HG02678 (cell line): ENCODE measurements at regions not wholly inside any gene's neighbourhood (a gene's known extent, or its start where the extent isn't known, plus 50 kb on each side); places are given as distances from the start of the nearest gene placed in this dataset.

Experiments
- ATAC-seq: cut with Tn5 transposase; IDR thresholded peaks from one replicate; pipeline ENCODE4 v1.9.1; 2021; ENCODE audit warnings: mild to moderate bottlenecking, moderate library complexity; ENCODE audit not compliant: unreplicated experiment

- ATAC-seq, result no peak
Measured at GRCh38 chr1:58312461-58312860, 234.1 kb downstream of the OMA1 start.

DNA sequence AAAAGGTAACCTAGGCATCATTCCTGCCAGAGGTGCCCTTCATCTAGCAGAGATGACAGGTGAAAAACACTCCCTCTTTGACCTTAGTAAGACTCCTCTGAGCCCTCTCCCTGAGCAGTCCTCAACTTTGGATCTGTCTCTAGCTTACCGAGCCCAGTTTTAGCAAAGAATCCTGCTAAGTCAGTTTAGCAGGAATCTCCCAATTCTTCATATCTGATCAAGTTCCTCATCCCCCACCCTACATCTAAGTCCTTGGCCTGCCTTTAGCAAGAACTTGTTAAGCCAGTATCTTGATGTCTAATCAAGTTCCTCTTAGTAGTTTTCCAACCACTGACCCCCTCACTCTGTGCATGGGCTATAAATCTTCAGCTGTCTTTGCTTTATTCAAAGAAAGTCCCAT is 235.6 kb downstream of the OMA1 start:
- no peak for ATAC-seq

GRCh38 chr1:58310469-58310868 is 236.1 kb downstream of the OMA1 start:
- no peak for ATAC-seq

- no peak for ATAC-seq
Measured at GRCh38 chr1:58308206-58308605, 238.3 kb downstream of the OMA1 start.

GRCh38 chr1:58307431-58307830 is 239.1 kb downstream of the OMA1 start:
- no peak for ATAC-seq

DNA sequence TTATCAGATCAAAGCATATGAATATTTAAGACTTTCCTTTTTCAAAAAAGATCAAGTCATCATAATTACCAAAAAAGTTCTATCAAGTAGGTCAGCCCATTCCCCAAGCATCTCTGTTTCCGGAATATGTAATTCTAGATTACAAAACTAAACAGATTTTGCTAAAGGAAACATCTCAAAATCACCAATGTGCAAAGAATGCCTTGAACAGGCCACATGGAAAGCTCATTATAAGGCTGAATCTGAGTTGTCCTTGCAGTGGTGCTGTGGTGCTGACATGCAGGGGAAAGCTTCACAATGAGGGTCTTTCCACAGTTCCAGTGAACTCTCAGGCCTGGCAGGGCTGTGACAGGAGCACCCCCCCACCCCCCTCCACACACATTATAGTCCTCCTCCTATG is 240.9 kb downstream of the OMA1 start:
- no peak for ATAC-seq

- no peak for ATAC-seq
Measured at GRCh38 chr1:58304346-58304975, 242.1 kb downstream of the OMA1 start.

DNA sequence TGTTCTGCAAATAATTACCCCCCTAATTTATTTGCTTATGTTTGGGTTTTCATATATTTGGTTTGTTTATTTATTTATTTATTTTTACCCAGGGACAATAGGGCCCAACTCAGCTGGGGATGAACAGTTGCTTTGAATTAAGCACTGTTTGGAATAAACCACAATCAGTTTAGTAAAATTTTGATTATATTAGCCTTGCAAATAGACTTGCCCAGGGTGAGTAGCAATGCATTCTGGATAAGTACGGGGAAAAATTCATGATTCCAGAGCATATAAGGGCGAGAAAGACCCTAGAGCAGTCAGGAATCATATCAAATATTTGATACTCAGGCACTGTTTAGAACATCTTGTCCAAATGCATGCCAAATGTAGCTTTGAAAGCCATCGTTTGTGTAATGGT is 242.7 kb downstream of the OMA1 start:
- ATAC-seq, result no peak

GRCh38 chr1:58293388-58293787 is 253.1 kb downstream of the OMA1 start:
- ATAC-seq, result no peak

DNA sequence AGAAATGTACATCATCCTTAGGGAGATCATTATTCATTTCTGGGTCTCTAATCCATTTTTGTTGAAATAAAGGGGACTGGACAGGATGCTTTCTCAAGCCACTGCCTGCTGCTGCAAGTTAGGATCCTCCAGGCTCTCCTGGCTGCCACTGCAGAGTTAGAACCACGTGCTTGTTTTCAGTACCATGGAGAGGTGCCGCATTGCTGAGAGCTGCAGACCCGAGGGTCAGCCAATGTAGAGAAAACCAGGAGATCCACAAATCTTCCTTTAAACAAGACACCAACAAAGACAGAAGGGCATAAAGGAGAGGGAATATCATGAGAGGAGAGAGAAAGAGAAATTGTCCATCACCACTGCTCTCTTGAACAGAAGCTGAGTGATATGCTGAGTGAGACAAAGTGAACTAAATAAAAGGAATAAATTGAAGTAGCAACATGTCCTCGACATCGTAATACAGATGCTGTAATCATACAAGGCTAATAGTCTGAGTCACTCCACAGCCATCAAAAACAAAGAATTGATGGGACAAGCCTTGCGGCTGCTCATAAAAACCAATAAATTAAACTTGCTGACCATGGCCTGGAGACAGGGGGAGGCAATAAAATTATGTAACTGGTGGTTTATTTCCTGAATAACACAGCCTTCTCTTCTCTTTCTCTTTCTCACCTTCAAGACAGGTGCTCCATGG is 255.7 kb downstream of the OMA1 start:
- no peak for ATAC-seq

- ATAC-seq, result no peak
Measured at GRCh38 chr1:58288624-58289142, 257.8 kb downstream of the OMA1 start.

- no peak for ATAC-seq
Measured at GRCh38 chr1:58287894-58288623, 258.5 kb downstream of the OMA1 start.

DNA sequence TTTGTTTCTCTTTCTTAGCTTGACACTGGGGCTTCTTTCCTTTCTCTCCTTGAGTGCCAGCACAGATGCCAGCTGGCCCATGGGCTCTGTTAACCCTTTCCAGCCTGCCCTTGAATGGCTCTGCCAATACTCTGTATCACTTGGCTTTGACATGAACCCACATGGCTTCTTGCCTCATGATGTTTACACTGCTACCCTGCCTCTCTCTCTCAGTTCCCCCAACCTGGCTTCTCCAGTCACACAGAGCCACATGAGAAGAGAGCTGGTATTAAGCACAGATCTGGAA is 262.4 kb downstream of the OMA1 start:
- ATAC-seq, result no peak

DNA sequence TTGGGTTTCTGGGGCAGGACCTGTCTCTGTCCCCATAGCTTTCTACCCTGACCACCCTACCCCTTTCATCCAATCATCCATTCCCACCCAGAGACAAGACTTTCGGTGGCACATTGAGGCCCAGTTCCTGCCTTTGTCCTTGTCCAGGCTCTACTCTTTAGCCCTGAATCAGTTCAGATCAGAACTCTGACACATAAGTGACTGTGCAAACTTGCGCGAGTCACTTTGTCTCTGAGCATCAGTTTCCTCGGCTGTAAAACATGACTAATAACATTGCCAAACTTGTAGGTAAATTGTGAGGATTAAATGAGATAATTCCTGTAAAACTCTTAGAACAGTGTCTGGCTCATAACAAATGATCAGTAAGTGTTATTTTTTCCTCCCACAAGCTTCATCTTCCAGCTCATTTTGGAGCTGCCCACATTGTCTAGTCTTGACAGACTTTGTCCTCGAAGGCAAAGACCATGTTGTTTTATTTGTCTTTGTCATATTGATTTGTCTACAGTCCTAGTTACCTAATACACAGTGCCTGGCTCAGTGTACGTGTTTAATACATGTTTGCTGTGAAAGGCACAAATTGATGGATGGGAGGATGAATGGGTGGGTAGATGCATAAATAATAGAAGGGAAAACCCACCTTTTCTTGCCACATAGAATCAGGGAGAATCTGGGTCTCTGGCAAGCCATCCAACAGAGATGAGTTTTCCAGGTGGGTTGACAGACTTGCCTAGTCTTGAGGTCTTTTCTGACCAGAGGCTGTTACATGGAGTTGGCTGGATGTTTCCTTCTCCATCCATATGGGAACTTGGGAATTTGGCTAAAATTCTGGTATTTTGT is 262.9 kb downstream of the OMA1 start:
- ATAC-seq, result no peak

DNA sequence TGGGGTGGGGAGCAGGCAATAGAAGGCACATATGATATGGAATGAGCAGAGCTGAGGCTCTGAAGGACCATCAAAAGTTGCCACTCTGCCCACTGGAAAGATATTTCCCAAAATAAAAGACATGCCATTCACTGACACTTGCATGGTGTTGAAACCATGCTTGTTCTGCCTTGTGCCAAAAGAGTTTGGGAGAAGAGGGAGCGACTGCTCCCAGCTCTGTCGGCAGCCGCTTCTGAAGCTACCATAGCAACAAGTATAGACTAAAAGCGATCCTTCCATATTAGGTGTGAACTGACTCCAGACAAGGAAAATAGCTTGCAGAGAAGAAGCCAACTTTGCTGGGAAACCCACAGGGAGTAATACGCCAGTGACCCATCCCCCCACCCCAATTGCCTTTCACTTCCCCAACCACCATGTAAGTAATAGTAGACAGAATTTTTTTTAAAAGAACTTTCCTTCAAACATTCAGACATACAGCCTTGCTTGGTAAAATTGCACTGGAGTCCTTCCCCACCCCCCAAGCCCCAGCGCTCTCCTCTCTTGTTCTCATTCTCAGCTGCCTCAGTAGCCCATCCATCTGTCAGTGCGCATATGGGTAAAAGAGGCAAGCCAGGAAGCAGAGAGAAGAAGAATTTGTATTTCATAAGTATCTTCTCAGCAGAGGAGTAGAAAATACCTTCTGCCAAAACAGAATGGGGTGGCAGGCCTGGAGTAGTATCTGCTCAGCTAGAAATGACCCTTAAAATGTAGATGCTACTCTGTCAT is 263.7 kb downstream of the OMA1 start:
- ATAC-seq, result no peak

GRCh38 chr1:58266242-58266641 is 280.3 kb downstream of the OMA1 start:
- ATAC-seq, result no peak

DNA sequence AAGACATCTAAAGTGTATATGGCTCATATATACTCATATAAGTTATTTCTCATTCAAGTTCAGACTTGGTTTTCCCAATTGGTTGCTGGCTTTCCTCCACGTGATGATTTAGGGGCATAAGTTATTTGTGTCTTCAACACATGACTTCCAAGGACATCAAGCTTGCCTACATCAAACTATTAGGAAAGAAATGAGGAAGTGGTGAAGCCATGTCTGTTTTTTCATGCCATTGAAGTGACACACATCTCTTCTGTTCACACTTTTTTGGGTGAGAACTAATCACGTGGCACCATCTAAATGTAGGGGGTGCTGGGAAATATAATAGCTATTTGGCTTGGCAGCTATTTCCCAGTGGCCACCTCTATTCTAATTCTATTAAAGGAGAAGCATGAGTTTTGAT is 282.1 kb downstream of the OMA1 start:
- ATAC-seq, result no peak

- ATAC-seq, result no peak
Measured at GRCh38 chr1:58262702-58263101, 283.8 kb downstream of the OMA1 start.

DNA sequence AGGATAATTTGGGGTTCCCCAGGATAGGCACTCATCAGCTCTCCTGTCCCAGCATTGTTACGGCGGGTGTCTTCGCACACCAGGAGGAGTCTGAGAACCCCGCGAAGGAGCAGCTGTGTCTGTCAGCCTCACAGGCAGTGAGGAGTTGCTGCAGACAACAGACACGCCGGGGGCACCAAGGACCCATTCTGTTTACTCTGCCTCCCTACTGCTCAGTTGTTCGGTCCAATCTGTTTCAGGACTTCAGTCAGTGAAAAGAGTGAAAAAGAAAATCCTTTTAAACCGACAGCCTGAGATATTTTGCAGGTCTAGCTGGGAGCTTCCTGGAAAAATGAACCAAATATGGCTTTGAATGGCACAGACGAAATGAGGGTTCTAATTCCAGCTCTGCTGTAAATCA is 288.4 kb downstream of the OMA1 start:
- no peak for ATAC-seq

- no peak for ATAC-seq
Measured at GRCh38 chr1:58257003-58257402, 289.5 kb downstream of the OMA1 start.

DNA sequence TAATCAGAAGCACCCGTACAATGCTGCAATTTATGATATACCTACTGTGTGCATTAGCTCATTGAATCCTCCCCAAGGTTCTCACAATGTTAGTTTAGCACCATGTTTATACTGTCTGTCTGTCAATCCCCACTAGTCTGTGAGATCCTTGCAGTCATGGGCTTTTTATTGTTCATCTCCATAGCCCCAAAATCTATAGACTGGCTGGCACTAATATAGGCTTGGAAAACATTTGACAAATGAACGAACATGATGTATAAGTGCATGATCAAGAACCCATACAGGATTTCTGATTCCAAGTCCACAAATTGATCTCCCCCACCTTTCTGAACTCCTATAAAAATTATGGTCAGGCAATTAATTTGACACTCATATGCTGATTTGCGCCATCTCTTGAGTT is 290.0 kb downstream of the OMA1 start:
- ATAC-seq, result no peak
